ENCODE measurements at regions not wholly inside any gene's neighbourhood (a gene's known extent, or its start where the extent isn't known, plus 50 kb on each side); places are given as distances from the start of the nearest gene placed in this dataset.

DNA sequence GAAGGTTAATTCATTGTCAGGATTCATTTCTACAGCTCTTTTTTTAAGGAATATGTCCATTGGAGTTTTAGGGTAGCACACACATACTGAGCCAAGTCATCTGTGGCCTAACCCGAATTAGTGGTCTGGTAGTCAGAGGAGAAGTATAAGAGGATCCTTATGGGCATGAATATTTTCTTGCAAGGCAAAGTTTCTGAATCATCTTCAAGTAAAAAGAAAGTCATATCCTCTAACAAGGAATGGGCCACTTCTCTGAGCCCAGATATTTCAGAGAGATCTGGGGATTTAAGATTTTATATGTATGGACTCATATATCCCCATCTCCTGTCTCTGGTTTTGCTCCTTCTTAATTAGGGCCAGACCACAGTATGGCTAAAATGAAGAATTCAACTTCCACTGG, 99.2 kb upstream of the CDH8 start:
- DNase-seq: no peak
- Histone ChIP-seq H3K4me1 (ENCODE audit: control insufficient read depth, insufficient read depth, low read length) (no peaks in the 10 kb centered on the region), H3K27me3 (ENCODE audit: control insufficient read depth, insufficient read depth) (no peaks in the 10 kb centered on the region), H3K4me3 (ENCODE audit: low read length) (no peak overlapping the region), H3K9me3 (ENCODE audit: control insufficient read depth, low read length) (no peaks in the 10 kb centered on the region), H3K27ac (ENCODE audit: low read length) (no peak overlapping the region)
- WGBS: 70% methylated on average over 1 of the region's 1 CpG
- no peak for ATAC-seq
- intact Hi-C loops (cut with DNase I): no loop called here

DNA sequence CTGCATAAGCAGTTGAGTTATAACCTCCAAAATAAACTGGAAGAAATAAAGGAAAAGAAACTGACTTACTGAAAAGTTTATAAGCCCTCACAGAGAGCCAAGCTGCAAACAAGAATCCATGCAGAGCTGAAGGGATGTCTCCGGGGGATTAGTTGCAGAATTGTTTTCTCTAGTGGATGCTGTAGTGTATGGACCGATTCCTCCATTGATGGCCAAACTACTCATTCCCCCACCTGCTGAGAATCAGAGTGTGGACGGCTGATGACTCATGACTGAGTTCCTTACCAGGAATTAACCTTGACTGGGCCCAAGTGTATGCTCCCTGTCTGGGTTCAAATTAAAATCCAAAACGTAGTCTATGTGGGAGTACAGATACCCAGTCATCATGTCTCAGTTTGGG, 93.9 kb upstream of the CDH8 start:
- ATAC-seq (no peak), DNase-seq (no peak)
- no peaks in the 10 kb centered on the region for H3K27me3 ChIP-seq (ENCODE audit: control insufficient read depth, insufficient read depth)
- WGBS: 67% methylated on average over 4 of the region's 4 CpGs
- H3K4me3 ChIP-seq (ENCODE audit: low read length): no peak overlapping the region
- H3K9me3 ChIP-seq (ENCODE audit: control insufficient read depth, low read length): no peaks in the 10 kb centered on the region
- intact Hi-C loops (cut with DNase I): no loop called here
- no peak overlapping the region for H3K27ac ChIP-seq (ENCODE audit: low read length)
- H3K4me1 ChIP-seq (ENCODE audit: control insufficient read depth, insufficient read depth, low read length): no peaks in the 10 kb centered on the region

DNA sequence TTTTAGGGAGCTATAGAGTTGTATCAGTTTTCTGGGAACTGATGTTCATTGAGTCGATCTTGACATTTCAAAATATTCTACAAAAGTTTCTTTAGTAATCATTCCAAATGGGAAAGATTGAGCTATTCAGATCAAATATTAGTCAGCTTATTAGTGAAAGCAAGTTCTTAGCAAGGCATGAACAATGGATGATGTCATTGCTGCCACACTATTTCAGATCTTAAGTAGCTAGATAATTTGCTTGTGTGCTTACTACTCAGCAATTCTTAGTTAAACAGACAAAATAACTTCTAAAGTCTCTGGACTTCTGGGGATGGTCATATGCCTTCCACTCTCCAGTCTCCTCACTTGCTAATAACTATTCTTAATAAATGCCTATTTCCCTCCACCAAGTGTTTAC, 69.0 kb upstream of the CDH8 start:
- H3K27me3 ChIP-seq (ENCODE audit: control insufficient read depth, insufficient read depth): no peaks in the 10 kb centered on the region
- H3K4me3 ChIP-seq (ENCODE audit: low read length): no peak overlapping the region
- DNase-seq: no peak
- intact Hi-C loops (cut with DNase I): no loop called here
- no peak for ATAC-seq
- 91% methylated on average over 1 of the region's 1 CpG for WGBS
- no peaks in the 10 kb centered on the region for H3K9me3 ChIP-seq (ENCODE audit: control insufficient read depth, low read length)
- no peaks in the 10 kb centered on the region for H3K4me1 ChIP-seq (ENCODE audit: control insufficient read depth, insufficient read depth, low read length)
- no peak overlapping the region for H3K27ac ChIP-seq (ENCODE audit: low read length)

DNA sequence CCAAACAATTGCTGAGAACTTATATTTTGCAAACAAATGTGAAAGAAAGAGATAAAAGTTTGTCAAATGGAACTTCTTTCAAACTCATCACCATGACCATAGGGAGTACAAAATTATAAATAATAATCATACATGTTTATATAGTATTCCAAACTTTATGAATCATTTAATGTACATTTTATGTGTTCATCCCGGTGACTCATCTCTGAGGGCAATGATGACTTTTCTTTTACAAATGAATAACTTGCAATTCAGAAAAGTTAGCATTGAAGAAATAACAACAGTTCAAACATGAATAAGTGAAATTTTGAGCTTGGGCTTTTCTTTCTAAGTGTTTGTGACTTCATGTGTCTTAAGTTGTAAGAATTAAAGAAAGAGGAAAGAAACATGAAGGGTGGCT, 66.3 kb upstream of the CDH8 start:
- no peaks in the 10 kb centered on the region for H3K27me3 ChIP-seq (ENCODE audit: control insufficient read depth, insufficient read depth)
- DNase-seq (no peak), ATAC-seq (no peak)
- H3K4me3 ChIP-seq (ENCODE audit: low read length): no peak overlapping the region
- H3K27ac ChIP-seq (ENCODE audit: low read length): no peak overlapping the region
- H3K9me3 ChIP-seq (ENCODE audit: control insufficient read depth, low read length): no peaks in the 10 kb centered on the region
- WGBS: 92% methylated on average over 1 of the region's 1 CpG
- intact Hi-C loops (cut with DNase I): no loop called here
- H3K4me1 ChIP-seq (ENCODE audit: control insufficient read depth, insufficient read depth, low read length): no peaks in the 10 kb centered on the region

DNA sequence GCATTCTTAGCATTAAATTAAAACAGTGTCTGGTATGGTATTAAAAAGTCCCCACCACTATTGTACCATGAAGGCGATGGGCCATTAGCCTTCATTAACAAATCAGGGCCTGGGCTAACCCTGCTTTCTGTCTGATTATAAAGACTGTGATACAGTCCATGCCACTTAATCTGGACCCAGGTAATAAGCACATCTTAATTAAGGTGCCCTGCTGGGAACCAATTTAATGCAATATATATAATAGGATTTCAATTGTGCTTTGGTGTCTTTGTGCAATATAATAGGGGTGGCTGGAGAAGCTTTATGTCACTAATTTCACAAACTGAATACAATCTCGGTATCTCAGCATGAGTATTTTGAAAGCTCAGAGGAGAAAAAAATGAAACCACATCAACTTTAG, 64.4 kb upstream of the CDH8 start:
- Histone ChIP-seq H3K27ac (ENCODE audit: low read length) (no peak overlapping the region), H3K27me3 (ENCODE audit: control insufficient read depth, insufficient read depth) (no peaks in the 10 kb centered on the region), H3K4me1 (ENCODE audit: control insufficient read depth, insufficient read depth, low read length) (no peaks in the 10 kb centered on the region), H3K4me3 (ENCODE audit: low read length) (no peak overlapping the region), H3K9me3 (ENCODE audit: control insufficient read depth, low read length) (no peaks in the 10 kb centered on the region)
- intact Hi-C loops (cut with DNase I): no loop called here
- ATAC-seq (no peak), DNase-seq (no peak)
- 45% methylated on average over 2 of the region's 2 CpGs for WGBS

DNA sequence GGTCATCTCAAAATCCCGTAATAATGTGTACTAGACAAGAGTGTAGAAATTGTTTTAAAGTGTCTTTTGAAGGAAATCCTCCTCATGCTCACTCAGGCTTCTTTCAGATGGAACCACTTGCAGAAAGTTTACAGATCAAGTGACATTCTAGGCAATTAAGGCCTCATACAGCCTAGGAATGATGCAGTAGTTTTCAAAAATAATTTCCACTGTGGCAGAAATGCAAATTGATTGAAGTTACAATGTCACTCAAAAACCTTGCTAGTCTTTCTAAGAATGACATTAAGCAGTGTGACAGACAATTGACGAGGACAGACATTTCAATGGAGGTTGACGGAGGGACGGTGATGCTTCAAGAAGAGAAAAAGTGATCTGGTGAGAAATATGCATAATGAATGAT, 53.5 kb upstream of the CDH8 start:
- no peak for ATAC-seq
- Histone ChIP-seq H3K4me1 (ENCODE audit: control insufficient read depth, insufficient read depth, low read length) (no peaks in the 10 kb centered on the region), H3K9me3 (ENCODE audit: control insufficient read depth, low read length) (no peaks in the 10 kb centered on the region), H3K27me3 (ENCODE audit: control insufficient read depth, insufficient read depth) (no peaks in the 10 kb centered on the region), H3K4me3 (ENCODE audit: low read length) (no peak overlapping the region), H3K27ac (ENCODE audit: low read length) (no peak overlapping the region)
- no peak for DNase-seq
- 88% methylated on average over 4 of the region's 4 CpGs for WGBS
- intact Hi-C loops (cut with DNase I): no loop called here

DNA sequence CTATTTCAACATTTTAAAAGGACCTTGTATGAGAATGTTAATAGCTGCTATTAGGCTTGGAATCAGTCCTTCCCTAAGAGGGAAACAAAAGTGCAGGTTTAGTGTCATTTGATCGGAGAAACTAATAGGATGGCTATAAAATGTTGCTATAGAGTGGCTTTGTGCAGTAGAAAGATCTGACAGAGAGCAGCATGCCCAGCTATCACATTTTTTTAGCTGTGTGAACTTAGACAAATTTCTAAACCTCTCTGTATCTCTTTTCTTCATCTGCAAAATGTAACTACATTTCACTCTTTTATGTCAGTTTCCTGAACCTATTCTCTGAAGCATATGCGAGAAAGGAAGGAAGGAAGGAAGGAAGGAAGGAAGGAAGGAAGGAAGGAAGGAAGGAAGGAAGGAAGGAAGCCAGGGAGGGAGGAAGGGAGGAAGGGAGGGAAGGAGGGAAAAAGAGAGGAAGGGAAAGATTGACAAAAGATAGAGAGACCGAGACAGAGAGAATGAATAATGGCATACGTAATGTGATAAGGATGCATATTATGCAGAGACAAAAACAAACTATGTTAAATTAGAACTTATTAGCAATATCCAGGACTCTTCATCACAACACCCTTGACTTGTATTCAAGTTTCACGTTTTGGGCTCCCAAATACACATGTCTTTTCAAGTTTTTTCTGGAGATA, 52.6 kb upstream of the CDH8 start:
- H3K27ac ChIP-seq (ENCODE audit: low read length): no peak overlapping the region
- H3K4me1 ChIP-seq (ENCODE audit: control insufficient read depth, insufficient read depth, low read length): no peaks in the 10 kb centered on the region
- intact Hi-C loops (cut with DNase I): no loop called here
- no peak overlapping the region for H3K4me3 ChIP-seq (ENCODE audit: low read length)
- ATAC-seq: no peak
- no peaks in the 10 kb centered on the region for H3K27me3 ChIP-seq (ENCODE audit: control insufficient read depth, insufficient read depth)
- no peak for DNase-seq
- 66% methylated on average over 5 of the region's 5 CpGs for WGBS
- H3K9me3 ChIP-seq (ENCODE audit: control insufficient read depth, low read length): no peaks in the 10 kb centered on the region

All from right cardiac atrium (tissue), 5 donors.